ENCODE measurements at regions not wholly inside any gene's neighbourhood (a gene's known extent, or its start where the extent isn't known, plus 50 kb on each side); places are given as distances from the start of the nearest gene placed in this dataset.

DNA sequence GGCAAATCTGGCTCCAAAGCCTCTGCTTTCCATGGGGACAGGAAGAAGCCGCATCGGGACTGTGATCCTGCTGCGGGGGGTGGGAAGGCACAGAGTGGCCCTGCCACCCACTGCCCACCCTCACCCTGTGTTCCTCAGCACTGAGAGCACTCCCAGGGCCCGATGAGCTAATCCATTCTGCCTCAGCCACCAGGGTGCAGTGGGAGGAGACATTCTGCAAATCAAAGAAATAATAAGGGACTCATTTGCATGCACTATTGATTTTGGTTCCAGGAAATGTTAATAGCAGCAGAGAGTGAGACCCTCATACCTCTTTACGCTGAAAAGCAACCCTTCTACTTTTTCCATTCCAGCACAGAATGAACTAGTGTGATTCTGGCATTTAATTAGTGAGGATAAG lies 572.8 kb downstream of the INHBA start:
- TF ChIP-seq, protein P1, sequence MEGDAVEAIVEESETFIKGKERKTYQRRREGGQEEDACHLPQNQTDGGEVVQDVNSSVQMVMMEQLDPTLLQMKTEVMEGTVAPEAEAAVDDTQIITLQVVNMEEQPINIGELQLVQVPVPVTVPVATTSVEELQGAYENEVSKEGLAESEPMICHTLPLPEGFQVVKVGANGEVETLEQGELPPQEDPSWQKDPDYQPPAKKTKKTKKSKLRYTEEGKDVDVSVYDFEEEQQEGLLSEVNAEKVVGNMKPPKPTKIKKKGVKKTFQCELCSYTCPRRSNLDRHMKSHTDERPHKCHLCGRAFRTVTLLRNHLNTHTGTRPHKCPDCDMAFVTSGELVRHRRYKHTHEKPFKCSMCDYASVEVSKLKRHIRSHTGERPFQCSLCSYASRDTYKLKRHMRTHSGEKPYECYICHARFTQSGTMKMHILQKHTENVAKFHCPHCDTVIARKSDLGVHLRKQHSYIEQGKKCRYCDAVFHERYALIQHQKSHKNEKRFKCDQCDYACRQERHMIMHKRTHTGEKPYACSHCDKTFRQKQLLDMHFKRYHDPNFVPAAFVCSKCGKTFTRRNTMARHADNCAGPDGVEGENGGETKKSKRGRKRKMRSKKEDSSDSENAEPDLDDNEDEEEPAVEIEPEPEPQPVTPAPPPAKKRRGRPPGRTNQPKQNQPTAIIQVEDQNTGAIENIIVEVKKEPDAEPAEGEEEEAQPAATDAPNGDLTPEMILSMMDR (IDR thresholded peaks at IDR 0.05; ENCODE audit: borderline replicate concordance, control extremely low read depth, extremely low read depth, insufficient read depth, missing control alignments): no peak
- in situ Hi-C loops (cut with MboI; ENCODE audit: low sequenced_read_pairs, unreplicated experiment): no loop called here
- DNase-seq (ENCODE audit: low spot score): no peak

DNA sequence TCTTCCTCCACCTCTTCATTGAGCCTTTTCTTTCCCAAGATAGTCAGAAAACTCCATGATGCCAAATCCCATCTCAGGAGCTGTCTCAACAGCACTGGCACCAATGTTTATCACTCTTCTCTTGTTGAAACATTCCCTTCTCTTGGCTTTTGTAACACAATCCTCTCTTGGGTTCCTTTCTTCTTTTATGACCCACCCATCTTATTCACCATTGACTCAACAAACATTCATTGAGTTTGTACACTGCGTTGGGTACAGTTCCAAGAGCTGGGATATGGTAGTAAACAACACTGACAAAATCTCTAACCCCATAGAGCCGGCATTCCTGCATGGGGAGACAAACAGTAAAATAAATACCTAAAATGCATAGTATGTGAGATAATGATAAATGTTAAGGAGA lies 577.5 kb downstream of the INHBA start:
- in situ Hi-C loops (cut with MboI; ENCODE audit: low sequenced_read_pairs, unreplicated experiment): no loop called here
- no peak for DNase-seq (ENCODE audit: low spot score)
- TF ChIP-seq, protein P1 (IDR thresholded peaks at IDR 0.05; ENCODE audit: borderline replicate concordance, control extremely low read depth, extremely low read depth, insufficient read depth, missing control alignments): no peak

DNA sequence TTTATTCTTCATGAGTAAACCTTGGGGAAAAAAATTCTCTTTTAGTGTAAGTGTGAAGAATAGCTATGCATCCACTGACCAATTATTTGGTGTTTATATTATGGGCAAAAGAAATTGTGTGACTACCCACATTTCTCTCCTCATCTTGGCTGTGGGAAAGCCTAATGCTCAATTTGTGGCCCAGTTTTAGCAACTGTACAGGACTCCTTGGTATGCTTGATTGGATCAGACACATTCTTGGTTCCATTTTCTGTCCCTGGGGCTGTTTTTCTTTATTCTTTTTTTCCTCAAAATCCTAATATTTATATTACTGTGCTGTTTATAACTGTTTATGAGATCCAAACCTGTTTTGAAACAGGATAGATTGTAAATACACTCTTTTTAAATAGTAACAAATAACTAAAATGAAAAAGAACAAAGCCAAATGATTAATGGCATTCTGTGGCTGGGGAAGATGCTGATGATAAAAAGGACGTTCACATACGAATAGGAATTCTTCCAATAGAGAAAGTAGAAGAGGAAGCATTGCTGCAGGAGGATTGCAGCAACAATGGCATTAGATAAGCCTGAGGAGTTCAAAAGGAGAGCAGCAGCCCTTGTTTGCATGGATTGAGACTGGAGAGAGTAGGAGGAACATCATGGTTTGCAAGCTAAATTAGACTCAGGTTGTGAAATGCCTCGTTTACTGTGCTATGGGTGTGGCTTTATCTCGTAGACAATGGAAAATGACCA lies 580.5 kb downstream of the INHBA start:
- in situ Hi-C loops (cut with MboI; ENCODE audit: low sequenced_read_pairs, unreplicated experiment): no loop called here
- no peak for DNase-seq (ENCODE audit: low spot score)
- TF ChIP-seq, protein P1 (IDR thresholded peaks at IDR 0.05; ENCODE audit: borderline replicate concordance, control extremely low read depth, extremely low read depth, insufficient read depth, missing control alignments): no peak

DNA sequence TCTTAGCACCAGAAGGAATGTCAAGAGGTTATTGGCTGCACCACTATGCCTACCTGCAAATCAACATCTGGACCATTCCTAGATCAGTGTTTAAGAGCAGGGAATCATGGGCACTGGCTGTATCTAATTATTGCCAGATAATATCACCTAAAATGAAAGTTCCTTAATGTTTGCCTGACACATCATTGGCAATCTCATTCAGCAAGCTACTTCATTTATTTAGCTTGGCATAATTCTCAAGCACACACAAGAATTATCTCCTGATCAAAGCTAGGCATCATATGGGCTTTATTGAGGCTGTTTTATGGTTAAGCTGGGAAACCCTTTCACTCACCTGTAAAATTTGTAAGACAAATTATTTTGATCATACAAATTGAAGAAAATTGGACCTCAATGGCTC lies 581.7 kb downstream of the INHBA start:
- no peak for DNase-seq (ENCODE audit: low spot score)
- TF ChIP-seq, protein P1 (IDR thresholded peaks at IDR 0.05; ENCODE audit: borderline replicate concordance, control extremely low read depth, extremely low read depth, insufficient read depth, missing control alignments): no peak
- in situ Hi-C loops (cut with MboI; ENCODE audit: low sequenced_read_pairs, unreplicated experiment): no loop called here

DNA sequence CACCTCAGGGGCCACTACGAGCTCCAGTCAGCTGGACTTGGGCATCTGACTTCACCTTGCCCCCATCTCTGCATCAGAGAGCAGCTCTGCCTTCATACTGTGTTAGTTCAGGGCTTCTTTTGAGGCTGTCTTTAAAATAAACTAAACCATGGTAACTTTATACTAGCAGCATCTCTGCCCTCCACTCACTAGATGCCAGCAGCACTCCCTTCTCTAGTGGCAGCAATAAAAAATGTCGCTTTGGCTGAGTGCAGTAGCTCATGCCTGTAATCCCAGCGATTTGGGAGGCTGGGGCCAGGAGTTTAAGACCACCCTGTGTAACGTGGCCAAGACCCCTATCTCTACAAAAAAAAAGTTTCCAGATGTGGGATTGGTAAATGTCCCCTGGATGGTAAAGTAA lies 584.4 kb downstream of the INHBA start:
- no peak for DNase-seq (ENCODE audit: low spot score)
- TF ChIP-seq, protein P1 (IDR thresholded peaks at IDR 0.05; ENCODE audit: borderline replicate concordance, control extremely low read depth, extremely low read depth, insufficient read depth, missing control alignments): no peak
- in situ Hi-C loops (cut with MboI; ENCODE audit: low sequenced_read_pairs, unreplicated experiment): no loop called here

DNA sequence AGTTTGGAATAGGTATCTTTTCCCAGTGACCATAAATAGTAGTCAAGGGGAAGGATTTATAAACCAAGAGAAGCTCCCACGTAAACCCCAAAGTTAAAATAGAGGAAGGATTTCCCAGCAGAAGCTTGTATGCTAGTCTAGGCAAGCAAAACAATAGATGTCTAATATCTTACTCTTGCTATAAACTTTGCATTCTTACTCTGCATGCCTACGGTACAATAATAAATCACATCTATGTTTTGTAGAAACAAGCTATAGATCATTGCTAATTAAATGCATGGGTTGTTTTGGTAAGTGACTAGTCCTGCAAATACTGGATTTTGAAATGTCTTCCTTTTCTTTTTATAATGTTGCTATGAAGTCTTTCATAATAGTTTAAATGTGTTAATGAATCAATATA lies 585.5 kb downstream of the INHBA start:
- no peak for DNase-seq (ENCODE audit: low spot score)
- in situ Hi-C loops (cut with MboI; ENCODE audit: low sequenced_read_pairs, unreplicated experiment): no loop called here
- TF ChIP-seq, protein P1 (IDR thresholded peaks at IDR 0.05; ENCODE audit: borderline replicate concordance, control extremely low read depth, extremely low read depth, insufficient read depth, missing control alignments): no peak

All from GM13976 (cell line).